ENCODE measurements at regions not wholly inside any gene's neighbourhood (a gene's known extent, or its start where the extent isn't known, plus 50 kb on each side); places are given as distances from the start of the nearest gene placed in this dataset.

DNA sequence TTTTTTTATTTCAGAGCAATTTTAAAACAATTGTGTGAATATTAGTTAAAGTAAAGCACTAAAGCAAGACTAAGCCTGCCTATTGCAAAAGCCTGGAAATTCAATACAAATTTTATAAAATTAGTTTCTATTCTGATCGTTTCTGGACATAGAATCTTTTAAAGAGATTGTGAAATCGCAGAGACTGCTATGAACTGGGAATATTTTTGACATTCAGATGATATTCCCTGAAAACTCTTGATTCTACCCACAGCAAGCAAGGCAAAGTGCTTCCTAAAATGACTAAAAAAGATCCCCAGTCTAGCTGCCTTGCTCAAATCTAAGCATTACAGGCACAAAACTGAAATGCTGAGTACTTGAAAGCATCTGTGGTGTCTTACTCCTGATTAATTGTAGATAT lies 187.6 kb upstream of the CEP162 start:
- DNase-seq: no peak

DNA sequence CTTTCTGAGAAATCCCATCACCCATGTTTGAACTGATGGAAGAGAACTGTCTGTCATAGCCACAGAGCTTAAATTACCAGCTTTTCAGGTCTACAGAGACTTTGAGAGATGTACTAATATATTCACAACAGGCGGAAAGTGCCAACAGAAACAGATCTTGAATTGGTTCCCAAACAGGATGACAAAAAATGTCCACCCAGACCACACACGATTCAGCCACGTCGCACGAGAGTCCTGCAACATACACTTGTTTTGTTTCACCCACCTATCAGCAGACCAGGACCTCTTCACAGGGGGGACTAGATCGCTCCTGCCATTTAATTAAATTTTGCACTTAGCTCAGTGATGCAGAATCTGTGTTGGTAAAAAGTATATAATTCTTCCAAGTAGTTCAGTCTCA lies 187.1 kb upstream of the CEP162 start:
- DNase-seq: no peak

DNA sequence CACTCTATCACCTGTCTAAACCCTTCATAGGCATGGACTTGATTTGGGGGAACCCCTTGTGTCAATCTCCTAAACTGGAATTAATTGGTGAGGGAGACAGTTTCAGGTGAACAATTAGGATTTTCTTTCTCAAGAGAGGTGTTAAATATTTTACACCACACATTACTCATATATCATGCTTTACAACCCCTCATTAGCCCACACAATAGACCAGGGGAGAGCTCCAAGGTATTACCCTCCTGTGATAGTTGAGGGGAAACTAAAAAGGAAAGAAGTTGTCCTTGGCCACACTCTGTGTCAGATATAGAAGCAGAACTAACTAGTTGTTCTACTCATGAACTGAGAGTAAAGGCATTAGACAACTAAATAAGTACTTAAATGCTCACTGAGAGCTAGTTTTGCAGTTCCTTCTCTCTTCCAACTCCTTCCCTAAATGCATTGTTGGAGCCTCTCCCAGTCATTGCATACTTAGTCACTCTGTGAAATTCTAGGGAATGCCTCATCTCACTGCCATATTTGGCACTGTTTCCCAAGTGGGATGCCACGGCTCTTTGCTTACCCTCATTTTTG lies 183.7 kb upstream of the CEP162 start:
- peak in 2 of 3 experiments; percentile 71 to 94 for DNase-seq

DNA sequence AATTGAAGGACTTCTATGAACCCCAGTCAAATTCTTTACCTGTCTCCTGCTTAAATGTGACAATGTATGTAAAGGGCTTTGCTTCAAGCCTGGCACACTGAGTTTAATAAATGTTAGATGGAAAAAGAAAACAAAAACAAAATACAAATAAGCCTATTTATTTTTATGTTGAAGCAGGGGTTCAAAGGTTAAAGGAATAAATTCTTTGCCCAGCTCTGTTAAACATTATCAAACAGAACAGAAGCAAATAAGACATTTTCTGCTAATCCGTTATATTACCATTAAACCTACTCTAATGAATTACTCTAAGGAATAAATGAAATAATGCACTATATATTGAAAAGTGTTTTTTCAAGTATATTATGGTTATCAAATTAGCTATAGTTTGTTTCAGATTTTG lies 182.5 kb upstream of the CEP162 start:
- no peak for DNase-seq

DNA sequence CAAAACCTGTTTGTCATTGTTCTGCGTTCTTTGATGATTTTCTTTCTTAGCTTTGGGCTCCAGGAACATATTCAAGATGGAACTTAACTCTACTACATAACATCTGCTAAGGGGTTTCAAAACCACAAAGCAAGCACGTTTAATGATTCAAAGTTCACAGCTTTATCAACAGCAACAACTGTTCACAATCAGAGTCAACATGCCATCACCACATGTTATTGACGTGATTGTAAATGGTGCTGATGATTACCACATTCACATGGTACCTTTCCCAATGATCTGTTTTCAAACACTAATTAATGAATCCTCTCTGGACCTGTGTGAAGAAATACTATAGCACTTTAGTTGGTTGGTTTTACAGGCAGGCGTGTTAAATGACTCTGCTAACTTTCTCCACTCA lies 180.6 kb upstream of the CEP162 start:
- DNase-seq: no peak

DNA sequence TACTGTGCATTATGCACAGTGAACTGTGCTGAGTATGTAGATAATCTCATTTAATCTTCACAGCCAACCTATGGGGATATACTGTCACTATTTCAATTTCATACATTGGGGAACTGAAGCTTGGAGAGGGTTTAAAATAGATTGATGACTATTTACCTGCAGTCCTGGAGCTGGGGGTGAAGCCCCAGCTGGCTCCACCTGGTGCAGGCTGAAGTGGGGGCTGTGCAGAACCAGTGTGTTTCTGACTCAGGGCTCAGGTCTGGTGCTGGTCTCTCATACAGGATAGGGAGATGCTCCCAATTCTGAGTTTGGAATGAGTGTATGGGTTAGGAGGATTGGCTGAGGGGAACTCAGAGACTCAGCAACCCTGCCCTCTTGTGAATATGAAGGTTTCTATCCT lies 176.1 kb upstream of the CEP162 start:
- no peak for DNase-seq

DNA sequence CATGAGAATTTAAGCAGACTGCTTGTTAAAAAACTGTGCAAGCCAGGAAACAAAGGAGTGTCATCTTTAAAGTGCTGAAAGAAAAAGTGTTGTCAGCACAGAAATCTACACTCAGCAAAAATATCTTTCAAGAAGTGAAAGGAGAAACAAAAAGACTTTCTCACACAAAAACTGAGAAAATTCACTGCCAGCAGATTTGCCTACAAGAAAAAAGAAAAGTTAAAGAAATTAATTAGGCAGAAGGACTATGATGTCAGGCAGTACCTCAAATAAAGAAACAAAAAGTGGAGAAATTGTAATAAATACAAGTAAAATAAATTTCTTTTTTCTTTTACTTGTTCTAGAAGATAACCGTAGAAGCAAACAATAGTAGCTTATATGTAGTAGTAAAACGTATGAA lies 171.6 kb upstream of the CEP162 start:
- DNase-seq: no peak

DNA sequence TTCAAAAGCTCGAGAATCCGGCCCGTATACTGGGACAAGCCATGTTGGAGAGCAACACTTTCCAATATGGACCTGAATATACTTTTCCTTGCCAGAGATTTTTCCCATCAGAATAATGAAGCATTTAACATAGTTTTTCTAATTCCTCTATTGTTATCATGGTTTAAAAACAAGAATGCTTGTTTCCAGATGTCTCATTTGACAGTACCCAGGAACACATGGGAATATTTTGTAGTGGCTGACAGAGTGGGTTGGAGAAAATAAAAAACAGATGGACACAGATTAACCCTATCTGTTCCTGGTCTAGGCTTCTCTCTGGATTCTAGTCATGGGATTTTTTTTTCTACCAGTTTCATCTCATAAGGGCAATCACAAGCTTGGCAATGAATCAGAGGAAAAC lies 164.8 kb upstream of the CEP162 start:
- DNase-seq: no peak

DNA sequence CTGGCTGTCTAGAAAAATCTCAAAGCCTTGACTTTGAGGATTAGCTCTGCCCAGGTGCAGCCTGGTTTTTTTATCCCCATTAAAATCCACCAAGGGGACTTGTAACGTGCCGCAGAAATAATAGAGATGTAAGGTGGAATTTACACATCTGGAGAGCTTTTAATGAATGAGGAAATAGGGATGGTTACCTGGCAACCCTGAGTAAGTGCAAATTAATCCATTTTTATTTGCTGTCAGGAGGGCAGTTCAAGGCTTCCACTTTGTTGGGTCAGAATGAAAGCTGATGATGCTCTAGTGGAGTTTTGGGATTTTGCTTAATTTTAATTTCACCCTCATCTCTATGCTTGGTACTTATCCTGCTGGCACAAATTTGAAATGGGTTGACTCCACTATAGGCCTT lies 163.4 kb upstream of the CEP162 start:
- peak in 2 of 3 experiments; percentile 17 to 72 for DNase-seq

DNA sequence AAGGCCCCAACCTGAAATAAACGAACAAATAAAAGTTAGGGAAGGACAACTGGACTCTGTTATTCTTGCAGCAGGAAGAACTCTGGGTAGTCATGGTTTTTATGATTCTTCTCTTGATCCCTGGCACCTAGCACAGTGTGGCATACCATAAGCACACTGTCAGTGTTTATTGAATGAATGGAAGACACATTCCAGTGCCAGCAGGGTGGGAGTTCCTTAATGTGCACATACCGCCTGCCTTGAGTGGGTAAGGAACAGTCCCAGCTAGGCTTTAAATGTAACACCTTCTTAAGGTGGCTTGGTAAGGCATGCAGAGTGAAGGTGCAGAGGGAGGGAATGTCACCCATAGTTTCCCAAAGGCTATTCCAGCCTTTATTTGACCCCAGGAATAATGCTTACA lies 162.9 kb upstream of the CEP162 start:
- no peak for DNase-seq

DNA sequence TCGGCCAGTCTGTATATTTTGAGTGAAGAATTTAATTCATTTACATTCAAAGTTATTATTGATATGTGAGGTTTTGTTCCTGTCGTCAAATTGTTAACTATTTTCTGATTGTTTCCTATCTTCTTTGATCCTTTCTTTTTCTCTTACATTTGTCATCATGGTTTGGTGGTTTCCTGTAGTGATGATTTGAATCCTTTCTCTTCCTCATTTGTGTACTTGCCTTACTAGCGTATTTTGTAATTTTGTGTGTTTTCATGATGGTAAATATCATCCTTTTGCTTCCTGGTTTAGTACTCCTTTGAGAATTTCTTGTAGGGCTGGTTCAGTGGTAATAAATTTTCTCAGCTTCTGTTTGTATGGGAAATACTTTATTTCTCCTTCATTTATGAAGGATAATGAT lies 151.7 kb upstream of the CEP162 start:
- no peak for DNase-seq

DNA sequence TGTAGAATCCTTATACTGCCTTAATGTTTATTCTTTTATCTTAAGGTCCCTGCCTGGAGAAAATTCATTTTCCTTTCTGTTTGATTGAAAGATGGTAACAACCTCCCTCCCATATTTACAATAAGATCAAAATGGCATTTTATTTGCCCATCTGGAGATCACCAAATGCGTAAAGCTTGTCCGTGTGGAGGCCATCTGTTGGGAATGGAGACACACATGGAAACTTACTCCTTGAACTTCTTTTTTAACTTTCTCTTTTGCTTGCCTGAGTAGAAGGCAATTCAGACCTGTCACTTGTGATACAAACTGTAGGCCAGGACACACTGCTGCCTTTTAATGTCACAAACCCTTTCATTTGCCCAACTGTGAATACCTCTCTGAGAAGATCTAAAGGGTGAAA lies 144.8 kb upstream of the CEP162 start:
- DNase-seq: no peak

DNA sequence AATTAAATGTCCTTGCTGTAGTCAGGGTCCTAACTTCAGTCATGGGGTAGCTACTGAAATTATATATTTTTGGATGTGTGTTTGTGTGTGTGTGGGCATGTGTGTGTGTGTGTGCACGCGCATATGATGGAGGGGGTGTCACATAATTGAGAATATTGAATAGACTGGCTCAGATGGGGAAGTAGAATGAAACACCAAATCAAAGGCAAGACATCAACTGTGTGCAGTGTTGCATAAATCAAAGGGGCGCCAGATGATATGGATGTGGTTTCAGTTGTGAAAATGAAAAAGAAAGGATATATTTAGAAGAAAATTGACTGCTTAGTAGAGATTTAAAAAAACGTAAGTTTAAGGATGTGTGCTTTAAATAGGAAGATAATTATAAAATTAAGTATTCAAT lies 144.2 kb upstream of the CEP162 start:
- no peak for DNase-seq

DNA sequence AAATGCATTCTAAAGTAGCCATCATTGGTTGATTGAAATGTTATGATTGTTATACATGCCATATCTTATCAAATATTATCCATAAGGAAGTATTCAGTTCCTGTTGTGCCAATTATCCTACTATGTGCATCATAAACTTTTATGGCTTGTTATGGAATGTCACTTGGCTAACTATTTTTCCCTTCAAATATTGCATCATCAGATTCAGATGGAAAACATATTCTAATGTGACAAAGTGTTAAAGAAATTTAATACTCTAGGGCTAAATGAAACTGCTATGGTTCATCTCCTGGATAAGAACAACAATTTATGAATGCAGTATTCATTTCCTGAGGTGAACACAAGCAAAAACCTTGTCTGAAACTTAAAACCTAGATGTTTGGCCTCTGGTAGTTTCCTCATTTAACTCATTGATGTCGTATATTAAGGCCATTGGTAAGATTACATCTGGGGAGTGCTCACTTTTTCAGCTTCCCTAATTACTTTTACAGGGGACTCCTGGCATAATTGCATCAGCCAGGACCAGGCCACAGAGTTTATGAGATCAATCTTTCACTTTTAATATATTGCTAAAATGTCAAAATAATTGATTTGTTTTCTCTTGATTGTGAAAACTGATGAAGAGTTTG lies 134.9 kb upstream of the CEP162 start:
- no peak for DNase-seq

DNA sequence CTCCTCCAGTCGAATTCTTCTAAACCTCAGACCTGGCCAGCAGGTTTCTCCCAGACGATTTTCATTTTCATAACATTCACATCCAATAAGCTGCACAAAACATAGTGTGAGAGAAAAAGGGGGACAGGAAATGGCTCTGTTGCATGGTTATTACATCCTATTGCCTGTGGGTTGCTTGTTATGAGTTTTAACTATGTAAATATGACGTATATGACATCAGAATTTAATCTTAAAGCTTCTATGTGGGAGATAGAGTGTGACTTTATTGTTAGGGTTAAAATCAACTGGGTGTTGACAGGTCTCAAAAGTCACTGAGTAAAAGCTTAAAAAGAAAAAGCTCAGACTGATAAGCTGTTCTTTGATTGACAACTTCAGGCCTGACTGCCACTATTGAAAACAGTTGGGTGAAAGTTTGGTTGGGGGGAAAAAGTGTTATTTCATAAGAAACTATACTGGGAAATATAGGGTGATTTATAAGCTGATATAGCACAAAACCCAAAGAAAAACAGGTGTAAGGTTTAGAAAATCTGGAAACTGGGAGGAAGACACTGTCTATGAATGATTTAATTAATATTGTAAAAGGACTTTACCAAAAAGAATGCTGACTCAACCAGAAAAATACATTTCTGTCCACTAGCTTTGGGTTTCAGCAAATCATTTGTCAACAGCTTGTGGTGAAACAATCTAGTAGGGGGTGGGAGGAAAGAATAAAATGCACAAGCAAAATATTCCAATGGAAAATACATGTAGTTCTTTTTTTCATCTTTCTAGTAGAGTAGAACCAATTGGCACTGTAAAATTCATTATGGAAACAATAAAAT lies 134.1 kb upstream of the CEP162 start:
- no peak for DNase-seq

DNA sequence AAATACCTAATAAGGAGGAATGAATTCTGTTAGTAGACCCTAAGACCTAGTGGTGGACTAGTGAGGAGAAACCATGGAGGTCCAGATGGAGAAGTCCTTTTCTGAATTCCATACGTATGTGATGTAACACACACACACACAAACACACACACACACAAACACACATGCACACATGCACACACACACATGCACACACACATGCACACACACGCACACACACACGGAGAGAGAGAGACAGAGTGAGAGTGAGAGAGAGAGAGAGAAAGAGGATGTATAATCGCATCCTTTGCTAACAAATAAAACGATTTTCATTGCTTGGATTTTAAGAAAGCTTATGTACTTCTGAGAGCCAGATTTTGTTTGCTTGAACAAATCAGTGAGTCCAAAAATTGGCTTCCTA lies 132.6 kb upstream of the CEP162 start:
- no peak for DNase-seq

DNA sequence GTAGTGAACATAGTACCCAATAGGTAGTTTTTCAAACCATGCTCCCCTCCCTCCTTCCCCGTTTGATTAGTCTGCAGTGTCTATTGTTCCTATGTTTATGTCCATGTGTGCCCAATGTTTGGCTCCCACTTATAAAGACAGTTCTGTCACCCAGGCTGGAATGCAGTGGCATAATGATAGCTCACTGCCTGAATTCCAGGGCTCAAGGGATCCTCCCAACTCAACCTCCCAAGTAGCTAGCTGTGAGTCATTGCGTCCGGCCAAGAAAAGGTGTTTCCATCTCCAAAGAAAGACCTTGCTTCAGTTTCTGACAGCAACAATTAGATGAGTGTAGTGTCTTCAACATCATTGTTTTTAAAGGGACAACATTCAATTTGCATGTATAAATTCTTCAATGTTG lies 131.1 kb upstream of the CEP162 start:
- DNase-seq: no peak

DNA sequence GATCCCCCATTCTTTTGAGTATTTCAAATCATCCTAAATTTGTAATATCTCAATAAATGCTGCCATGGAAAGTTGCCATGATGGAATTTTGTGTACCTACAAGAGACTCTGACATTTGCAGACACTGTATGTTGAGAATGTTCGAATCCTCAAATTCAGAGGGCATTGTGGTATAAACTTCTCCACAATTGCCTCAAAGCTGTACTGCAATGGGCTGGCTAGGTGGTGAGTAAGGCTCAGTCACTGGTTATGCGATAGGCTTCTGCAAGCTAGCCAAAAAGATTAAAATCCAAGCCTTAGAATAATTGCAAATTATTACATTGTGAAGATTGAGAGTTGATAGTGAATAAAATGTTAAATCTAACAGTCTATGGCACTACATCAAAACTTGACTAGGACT lies 130.2 kb upstream of the CEP162 start:
- no peak for DNase-seq

DNA sequence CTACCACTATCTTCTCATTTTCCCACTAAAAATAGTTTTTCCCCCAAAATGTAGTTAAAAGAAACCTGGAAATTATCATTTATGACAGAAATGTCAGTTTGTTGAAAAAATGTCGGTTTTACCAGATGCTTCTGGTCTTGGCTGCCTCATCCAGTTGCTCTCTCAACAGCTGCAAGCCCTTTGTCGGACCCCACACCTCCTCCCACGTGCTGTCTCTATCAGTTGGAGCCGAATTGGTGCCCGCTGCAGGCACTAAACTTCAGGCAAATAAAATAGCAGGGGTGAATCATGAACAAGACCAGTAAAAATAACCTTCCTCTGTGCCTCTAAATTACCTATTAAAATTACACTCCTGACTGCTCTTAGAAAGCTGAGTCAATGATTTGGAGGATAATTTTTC lies 129.5 kb upstream of the CEP162 start:
- no peak for DNase-seq

DNA sequence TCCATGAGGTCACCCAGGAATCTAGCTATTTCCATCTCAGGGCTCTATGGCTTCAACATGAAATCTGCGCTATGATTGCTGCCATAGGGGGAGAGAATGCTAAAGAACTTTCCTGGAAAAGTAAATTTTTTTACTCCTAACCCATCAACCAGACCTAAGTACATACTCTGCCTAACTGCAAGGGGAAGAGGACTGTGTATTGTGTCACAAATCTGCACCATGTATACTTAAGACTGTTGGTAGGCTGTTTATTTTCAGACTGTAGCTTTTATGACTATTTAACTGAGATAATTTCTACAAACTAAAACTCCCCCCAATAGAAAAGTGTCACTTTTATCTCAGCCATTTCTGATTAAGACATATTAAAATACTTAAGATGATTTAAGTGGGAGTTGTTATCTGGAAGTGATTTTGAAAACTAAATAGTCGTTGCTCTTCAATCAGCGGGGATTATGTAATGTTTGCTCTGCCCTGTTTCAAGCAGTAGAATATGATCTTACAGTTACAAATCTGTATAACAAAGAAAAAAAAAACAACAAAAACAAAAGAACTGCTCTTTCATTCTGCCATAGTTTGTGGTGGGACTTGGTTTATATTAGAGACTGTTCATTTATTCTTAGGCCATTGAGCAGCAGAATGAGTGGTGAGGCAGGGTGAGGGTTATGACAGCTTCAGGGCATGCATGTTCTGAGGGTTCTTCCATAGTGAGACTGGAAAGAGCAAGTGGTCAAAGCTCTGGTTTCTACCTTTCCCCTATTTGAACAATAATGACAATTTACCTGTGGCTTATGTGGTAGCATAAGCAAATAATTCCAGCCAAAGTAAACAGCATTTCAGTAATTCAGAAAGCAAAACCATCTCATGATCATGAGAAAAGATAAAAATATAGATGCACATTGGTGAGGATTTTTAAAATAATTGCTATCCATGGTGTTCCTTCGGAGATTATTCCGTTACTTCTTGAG lies 126.3 kb upstream of the CEP162 start:
- DNase-seq: no peak

DNA sequence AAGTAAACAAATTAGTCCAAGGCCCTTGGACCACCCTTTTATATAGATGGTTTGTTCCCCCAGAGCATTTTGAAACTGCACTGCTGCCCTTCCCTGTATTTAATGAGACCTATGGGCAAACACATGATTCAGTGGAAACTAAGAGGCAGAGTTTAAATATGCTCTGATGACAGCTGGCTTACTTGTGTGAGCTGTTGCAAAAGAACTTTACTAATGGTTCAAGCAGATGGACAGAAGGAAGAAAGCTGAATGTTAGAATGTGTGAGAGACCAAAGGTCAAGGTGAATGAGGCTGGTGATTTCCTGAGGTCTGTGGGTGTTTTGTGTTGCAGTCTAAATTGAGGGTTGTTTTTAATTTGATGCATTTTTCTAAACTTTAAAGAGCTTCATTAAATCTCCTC lies 123.0 kb upstream of the CEP162 start:
- DNase-seq: peak in 1 of 3 experiments; percentile 25

DNA sequence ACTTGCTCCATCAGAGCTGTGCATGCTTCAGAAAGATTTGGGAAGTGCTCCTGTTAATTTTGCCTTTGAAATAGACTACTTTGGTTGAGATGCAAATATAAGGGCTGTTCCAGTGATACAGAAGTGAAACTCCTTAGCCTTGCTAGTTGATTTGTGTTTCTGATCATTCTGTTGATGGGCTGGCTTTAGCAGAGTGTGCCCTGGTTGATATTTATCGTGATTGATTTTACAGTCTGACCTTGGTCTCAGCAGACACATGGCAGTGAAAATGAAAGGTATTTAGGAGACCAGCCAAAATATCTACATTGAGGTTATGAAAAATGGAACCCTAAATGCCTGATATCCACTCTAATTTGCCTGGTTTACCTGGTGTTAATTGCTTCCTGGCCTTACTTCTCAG lies 122.1 kb upstream of the CEP162 start:
- no peak for DNase-seq

DNA sequence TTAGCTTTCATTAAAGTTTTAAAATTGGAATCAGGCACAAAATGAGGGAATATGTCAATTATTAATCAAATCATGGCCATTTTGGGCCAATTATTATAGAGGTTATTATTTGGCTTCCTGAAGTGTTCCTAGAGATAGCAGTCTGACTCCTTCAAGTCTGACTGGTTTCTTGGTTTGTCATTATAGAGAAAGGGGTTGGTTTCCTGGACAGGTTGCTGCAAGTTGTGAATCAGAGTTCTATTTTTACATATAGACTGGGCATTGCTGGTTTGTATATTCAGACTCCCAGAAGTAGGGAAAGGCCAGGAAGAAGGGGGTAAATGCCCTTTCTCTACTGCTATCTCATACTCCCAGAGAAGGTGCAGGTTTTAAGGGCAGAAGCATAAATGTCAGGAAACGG lies 121.4 kb upstream of the CEP162 start:
- DNase-seq: no peak
